GM12878 (cell line): ENCODE measurements at regions not wholly inside any gene's neighbourhood (a gene's known extent, or its start where the extent isn't known, plus 50 kb on each side); places are given as distances from the start of the nearest gene placed in this dataset.

Source experiments
- ATAC-seq: fragments of 200-7000 bp; cut with Tn5 transposase; 3 replicates; pipeline ENCODE4 v1.9.1; 2020; ENCODE audit warnings: mild to moderate bottlenecking, moderate library complexity
- BruUV-seq: library from RNA; stranded (reverse); fragments of 400-500 nt; replicated peaks from 2 replicates; lab custom pipeline; 2021; lab: Mats Ljungman, UMichigan
- CTCF ChIA-PET: fragments of 300-600 bp; sonication (Branson Sonifier 250); formaldehyde crosslinking; extraction: SDS; loops from one replicate; lab custom pipeline; 2021; ENCODE audit warnings: inconsistent platforms; lab: Yijun Ruan, JAX
- POLR2A ChIA-PET: fragments of 350-600 bp; formaldehyde crosslinking; extraction: SDS; loops from one replicate; lab custom pipeline; 2021; ENCODE audit warnings: inconsistent platforms; lab: Charles Lee
- RAD21 ChIA-PET: fragments of 300-600 bp; sonication (Branson Sonifier 250); formaldehyde crosslinking; loops from one replicate; lab custom pipeline; 2023; ENCODE audit warnings: antibody characterized with exemption; ENCODE audit not compliant: unreplicated experiment; lab: Charles Lee
- SMC1A ChIA-PET: fragments of 300-600 bp; sonication (Branson Sonifier 250); formaldehyde crosslinking; loops from one replicate; lab custom pipeline; 2023; ENCODE audit not compliant: unreplicated experiment, uncharacterized antibody; lab: Charles Lee
- DNase-seq: peaks from one replicate; pipeline ENCODE4 v3.0.0-alpha.2; 2011; ENCODE audit warnings: low read depth, low spot score
- FAIRE-seq: peaks from 3 replicates; lab custom pipeline; 2011; peaks lifted over from hg19 to GRCh38; lab: Jason Lieb, UNC
- H2AFZ ChIP-seq: 2 replicates; pipeline ENCODE4 v1.6.0; 2011; ENCODE audit warnings: low read depth, low read length, control low read depth; ENCODE audit not compliant: control insufficient read depth
- H3K27ac ChIP-seq: 2 replicates; pipeline ENCODE4 v1.5.1; 2011; ENCODE audit warnings: control low read depth; ENCODE audit not compliant: control insufficient read depth, insufficient read depth
- H3K27me3 ChIP-seq, 2 experiments: replicated peaks in 1 of 2; 2 replicates each; pipeline versions ENCODE4 v1.6.0 to v1.6.1; 2011; ENCODE audit warnings: low read length in 1 of 2; ENCODE audit not compliant: control insufficient read depth in 2 of 2, insufficient read depth in 2 of 2
- H3K36me3 ChIP-seq, 2 experiments: 2 replicates each; pipeline ENCODE4 v1.5.1; 2011; ENCODE audit warnings: low read length in 1 of 2; ENCODE audit not compliant: control insufficient read depth in 2 of 2, insufficient read depth in 2 of 2
- H3K4me1 ChIP-seq: 2 replicates; pipeline ENCODE4 v1.6.1; 2011; ENCODE audit warnings: mild to moderate bottlenecking, low read length, moderate library complexity, mixed read lengths; ENCODE audit not compliant: control insufficient read depth, insufficient read depth
- H3K4me2 ChIP-seq: 2 replicates; pipeline ENCODE4 v1.6.0; 2011; ENCODE audit warnings: control low read depth; ENCODE audit not compliant: control insufficient read depth, insufficient read depth
- H3K4me3 ChIP-seq: fragments of 200-600 bp; sonication (generic); 2 replicates; pipeline ENCODE4 v1.5.1; 2016
- H3K79me2 ChIP-seq: 2 replicates; pipeline ENCODE4 v1.6.0; 2011; ENCODE audit warnings: low read length; ENCODE audit not compliant: control insufficient read depth, insufficient read depth
- H3K9ac ChIP-seq: 2 replicates; pipeline ENCODE4 v1.8.0; 2011; ENCODE audit warnings: low read length, control low read depth, mixed read lengths; ENCODE audit not compliant: control insufficient read depth, insufficient read depth
- H3K9me3 ChIP-seq: replicated peaks from 3 replicates; pipeline ENCODE4 v1.5.1; 2011; ENCODE audit warnings: mild to moderate bottlenecking, low read length; ENCODE audit not compliant: control insufficient read depth, insufficient read depth
- H4K20me1 ChIP-seq: 2 replicates; pipeline ENCODE4 v1.6.0; 2011; ENCODE audit not compliant: control insufficient read depth, insufficient read depth
- CHD4 ChIP-seq: fragments of 200-600 bp; sonication (generic); IDR thresholded peaks from 2 replicates; pipeline ENCODE4 v1.6.1; 2016; ENCODE audit warnings: mild to moderate bottlenecking
- ESRRA ChIP-seq: IDR thresholded peaks from 2 replicates; pipeline ENCODE4 v1.6.1; 2012; ENCODE audit warnings: mild to moderate bottlenecking, low read length, improper control_type of control experiment
- EZH2 ChIP-seq: IDR thresholded peaks from 2 replicates; pipeline ENCODE4 v1.6.1; 2012; ENCODE audit warnings: low read depth, mild to moderate bottlenecking, control low read depth, inconsistent platforms, low read length, borderline replicate concordance; ENCODE audit not compliant: control insufficient read depth
- MYC ChIP-seq: IDR thresholded peaks from 2 replicates; pipeline ENCODE4 v1.6.1; 2011; ENCODE audit warnings: mild to moderate bottlenecking, low read length, moderate library complexity, inconsistent platforms; ENCODE audit not compliant: insufficient read depth, insufficient replicate concordance, insufficient read length, severe bottlenecking
- NBN ChIP-seq: fragments of 450-650 bp; IDR thresholded peaks from 2 replicates; pipeline ENCODE4 v1.6.1; 2016
- NR2C1 ChIP-seq: fragments of 450-650 bp; IDR thresholded peaks from 2 replicates; pipeline ENCODE4 v1.6.1; 2017; ENCODE audit warnings: antibody characterized with exemption, mild to moderate bottlenecking, moderate library complexity
- POLR2A ChIP-seq: IDR thresholded peaks from 2 replicates; pipeline ENCODE4 v1.6.1; 2011; ENCODE audit warnings: low read depth, mild to moderate bottlenecking, low read length
- RCOR1 ChIP-seq: conservative IDR thresholded peaks from 2 replicates; pipeline ENCODE4 v1.6.1; 2012; ENCODE audit warnings: low read depth, low read length, improper control_type of control experiment
- SP1 ChIP-seq: IDR thresholded peaks from one replicate; pipeline ENCODE4 v1.6.1; 2011; ENCODE audit warnings: low read depth, low read length
- SPI1 ChIP-seq: IDR thresholded peaks from 2 replicates; pipeline ENCODE4 v1.6.1; 2011; ENCODE audit warnings: low read depth, mild to moderate bottlenecking, low read length, moderate library complexity, borderline replicate concordance; ENCODE audit not compliant: insufficient read depth
- SREBF1 ChIP-seq: IDR thresholded peaks from 2 replicates; pipeline ENCODE4 v1.6.1; 2012; ENCODE audit warnings: mild to moderate bottlenecking, low read length
- STAT1 ChIP-seq: fragments of 450-650 bp; conservative IDR thresholded peaks from 2 replicates; pipeline ENCODE4 v1.6.1; 2014; ENCODE audit warnings: antibody characterized with exemption, mild to moderate bottlenecking
- WGBS: methylation state at CpG from one replicate; pipeline ENCODE4 v1.1.6; 2016; ENCODE audit warnings: low lambda C conversion rate; ENCODE audit not compliant: insufficient replicate concordance, insufficient coverage; ENCODE audit errors: missing lambda C conversion rate; 5-methylcytosine and 5-hydroxymethylcytosine counted together
- in situ Hi-C: fragments of 300-500 bp; cut with MboI; formaldehyde crosslinking; loops from 9 replicates; pipeline ENCODE4 v1.14.3; 2018; ENCODE audit warnings: mixed read lengths
- intact Hi-C: fragments of 100-400 bp; cut with micrococcal nuclease; formaldehyde crosslinking; loops from one replicate; pipeline ENCODE4 v1.14.2; 2022; ENCODE audit not compliant: unreplicated experiment
- TF ChIP-seq, protein P1 (sequence below): fragments of 450-650 bp; IDR thresholded peaks from 2 replicates; pipeline ENCODE4 v1.6.1; 2017; ENCODE audit warnings: mild to moderate bottlenecking, moderate library complexity
- TF ChIP-seq, protein P2 (sequence below): fragments of 450-650 bp; IDR thresholded peaks from 2 replicates; pipeline ENCODE4 v1.6.1; 2017; ENCODE audit warnings: mild to moderate bottlenecking
- TF ChIP-seq, protein P3 (sequence below): fragments of 450-650 bp; formaldehyde crosslinking; IDR thresholded peaks from 2 replicates; pipeline ENCODE4 v1.5.0; 2022; ENCODE audit warnings: mild to moderate bottlenecking, missing genetic modification characterization

DNA sequence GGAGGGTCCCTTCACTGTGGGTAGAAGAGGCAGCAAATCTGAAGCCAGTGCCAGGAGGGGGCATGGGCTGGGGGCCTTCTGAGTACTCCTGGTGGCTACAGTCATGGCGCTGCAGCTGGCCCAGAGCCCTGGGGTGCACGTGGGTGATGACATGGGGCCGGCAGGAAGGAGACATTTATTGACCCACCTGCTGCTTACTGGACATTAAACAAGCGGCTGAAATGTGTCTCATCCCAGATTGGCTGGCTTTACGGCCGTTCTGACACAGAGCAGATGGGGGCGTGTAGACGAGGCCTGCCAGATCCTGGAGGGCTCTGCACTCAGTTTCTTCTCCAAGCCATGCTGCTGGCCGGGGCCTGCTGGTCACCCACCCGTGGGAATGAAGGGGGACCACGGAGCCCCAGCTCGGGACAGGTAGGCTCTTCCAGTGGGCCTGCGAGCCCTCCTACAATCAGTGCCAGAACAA lies 906.9 kb downstream of the BRD1 start (continued):
- TF ChIP-seq, protein P1, sequence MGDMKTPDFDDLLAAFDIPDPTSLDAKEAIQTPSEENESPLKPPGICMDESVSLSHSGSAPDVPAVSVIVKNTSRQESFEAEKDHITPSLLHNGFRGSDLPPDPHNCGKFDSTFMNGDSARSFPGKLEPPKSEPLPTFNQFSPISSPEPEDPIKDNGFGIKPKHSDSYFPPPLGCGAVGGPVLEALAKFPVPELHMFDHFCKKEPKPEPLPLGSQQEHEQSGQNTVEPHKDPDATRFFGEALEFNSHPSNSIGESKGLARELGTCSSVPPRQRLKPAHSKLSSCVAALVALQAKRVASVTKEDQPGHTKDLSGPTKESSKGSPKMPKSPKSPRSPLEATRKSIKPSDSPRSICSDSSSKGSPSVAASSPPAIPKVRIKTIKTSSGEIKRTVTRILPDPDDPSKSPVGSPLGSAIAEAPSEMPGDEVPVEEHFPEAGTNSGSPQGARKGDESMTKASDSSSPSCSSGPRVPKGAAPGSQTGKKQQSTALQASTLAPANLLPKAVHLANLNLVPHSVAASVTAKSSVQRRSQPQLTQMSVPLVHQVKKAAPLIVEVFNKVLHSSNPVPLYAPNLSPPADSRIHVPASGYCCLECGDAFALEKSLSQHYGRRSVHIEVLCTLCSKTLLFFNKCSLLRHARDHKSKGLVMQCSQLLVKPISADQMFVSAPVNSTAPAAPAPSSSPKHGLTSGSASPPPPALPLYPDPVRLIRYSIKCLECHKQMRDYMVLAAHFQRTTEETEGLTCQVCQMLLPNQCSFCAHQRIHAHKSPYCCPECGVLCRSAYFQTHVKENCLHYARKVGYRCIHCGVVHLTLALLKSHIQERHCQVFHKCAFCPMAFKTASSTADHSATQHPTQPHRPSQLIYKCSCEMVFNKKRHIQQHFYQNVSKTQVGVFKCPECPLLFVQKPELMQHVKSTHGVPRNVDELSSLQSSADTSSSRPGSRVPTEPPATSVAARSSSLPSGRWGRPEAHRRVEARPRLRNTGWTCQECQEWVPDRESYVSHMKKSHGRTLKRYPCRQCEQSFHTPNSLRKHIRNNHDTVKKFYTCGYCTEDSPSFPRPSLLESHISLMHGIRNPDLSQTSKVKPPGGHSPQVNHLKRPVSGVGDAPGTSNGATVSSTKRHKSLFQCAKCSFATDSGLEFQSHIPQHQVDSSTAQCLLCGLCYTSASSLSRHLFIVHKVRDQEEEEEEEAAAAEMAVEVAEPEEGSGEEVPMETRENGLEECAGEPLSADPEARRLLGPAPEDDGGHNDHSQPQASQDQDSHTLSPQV, result no peak
- TF ChIP-seq NR2C1, result no peak
- TF ChIP-seq SPI1, result no peak
- no peak for TF ChIP-seq NBN
- no peak for TF ChIP-seq STAT1
- no peak for TF ChIP-seq SP1

DNA sequence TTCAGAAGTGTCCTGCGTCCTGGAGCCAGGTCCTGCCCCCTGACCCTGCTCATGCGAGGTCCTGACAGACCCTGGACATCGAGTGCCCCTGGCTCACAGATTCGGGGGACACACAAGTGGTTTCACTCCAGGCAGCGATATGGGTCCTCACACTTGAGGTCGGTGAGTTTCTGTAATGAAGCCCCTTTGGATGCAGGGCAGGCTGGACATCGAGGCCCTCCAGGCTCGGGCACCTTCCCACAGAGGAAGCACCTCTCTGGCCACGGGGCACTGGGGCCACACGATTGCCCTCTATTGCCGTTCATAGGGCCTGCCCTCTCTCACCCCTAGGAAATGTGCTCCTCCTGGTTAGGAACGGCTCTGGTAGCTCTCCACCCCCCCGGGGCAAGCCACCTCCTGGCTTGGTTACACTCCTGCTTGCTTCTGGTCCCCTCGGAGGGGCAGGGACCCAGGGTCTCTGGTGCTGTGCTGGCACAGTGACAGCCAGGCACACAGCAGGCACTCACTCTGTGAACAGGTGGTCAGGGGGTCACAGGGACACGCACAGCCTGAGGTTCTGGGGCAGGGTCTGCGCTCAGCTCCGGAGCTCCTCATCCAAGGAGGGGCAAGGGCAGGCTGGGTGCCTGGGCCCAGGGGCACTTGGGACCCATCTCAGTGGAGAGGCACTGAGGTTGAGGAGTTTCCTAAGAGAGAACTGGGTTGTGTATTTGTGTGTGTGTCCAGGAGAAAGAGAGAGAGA lies 907.7 kb downstream of the BRD1 start:
- DNase-seq (no peak), FAIRE-seq (no peak), ATAC-seq (no peak)
- no peak overlapping the region for H3K4me2 ChIP-seq
- CTCF ChIA-PET, result no interaction called here
- WGBS, result 22% methylated on average over 17 of the region's 17 CpGs
- no peaks in the 10 kb centered on the region; the same call in 2 of the 3 replicates for H3K9me3 ChIP-seq
- in situ Hi-C loops, result no loop called here
- H2AFZ ChIP-seq, result no peak overlapping the region
- H4K20me1 ChIP-seq, result no peaks in the 10 kb centered on the region
- no peak overlapping the region for H3K27ac ChIP-seq
- no TSS peak for BruUV-seq
- H3K9ac ChIP-seq, result no peak overlapping the region
- no peak overlapping the region for H3K4me3 ChIP-seq
- H3K27me3 ChIP-seq, result no peaks in the 10 kb centered on the region
- H3K4me1 ChIP-seq, result no peaks in the 10 kb centered on the region
- H3K36me3 ChIP-seq, result no peaks in the 10 kb centered on the region
- SMC1A ChIA-PET, result no interaction called here
- POLR2A ChIA-PET, result no interaction called here
- RAD21 ChIA-PET, result no interaction called here
- intact Hi-C loops, result no loop called here
- H3K79me2 ChIP-seq, result no peaks in the 10 kb centered on the region
- no peak for TF ChIP-seq ESRRA
- TF ChIP-seq, protein P2, sequence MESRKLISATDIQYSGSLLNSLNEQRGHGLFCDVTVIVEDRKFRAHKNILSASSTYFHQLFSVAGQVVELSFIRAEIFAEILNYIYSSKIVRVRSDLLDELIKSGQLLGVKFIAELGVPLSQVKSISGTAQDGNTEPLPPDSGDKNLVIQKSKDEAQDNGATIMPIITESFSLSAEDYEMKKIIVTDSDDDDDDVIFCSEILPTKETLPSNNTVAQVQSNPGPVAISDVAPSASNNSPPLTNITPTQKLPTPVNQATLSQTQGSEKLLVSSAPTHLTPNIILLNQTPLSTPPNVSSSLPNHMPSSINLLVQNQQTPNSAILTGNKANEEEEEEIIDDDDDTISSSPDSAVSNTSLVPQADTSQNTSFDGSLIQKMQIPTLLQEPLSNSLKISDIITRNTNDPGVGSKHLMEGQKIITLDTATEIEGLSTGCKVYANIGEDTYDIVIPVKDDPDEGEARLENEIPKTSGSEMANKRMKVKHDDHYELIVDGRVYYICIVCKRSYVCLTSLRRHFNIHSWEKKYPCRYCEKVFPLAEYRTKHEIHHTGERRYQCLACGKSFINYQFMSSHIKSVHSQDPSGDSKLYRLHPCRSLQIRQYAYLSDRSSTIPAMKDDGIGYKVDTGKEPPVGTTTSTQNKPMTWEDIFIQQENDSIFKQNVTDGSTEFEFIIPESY, result no peak
- no peak for TF ChIP-seq SREBF1
- TF ChIP-seq, protein P3, sequence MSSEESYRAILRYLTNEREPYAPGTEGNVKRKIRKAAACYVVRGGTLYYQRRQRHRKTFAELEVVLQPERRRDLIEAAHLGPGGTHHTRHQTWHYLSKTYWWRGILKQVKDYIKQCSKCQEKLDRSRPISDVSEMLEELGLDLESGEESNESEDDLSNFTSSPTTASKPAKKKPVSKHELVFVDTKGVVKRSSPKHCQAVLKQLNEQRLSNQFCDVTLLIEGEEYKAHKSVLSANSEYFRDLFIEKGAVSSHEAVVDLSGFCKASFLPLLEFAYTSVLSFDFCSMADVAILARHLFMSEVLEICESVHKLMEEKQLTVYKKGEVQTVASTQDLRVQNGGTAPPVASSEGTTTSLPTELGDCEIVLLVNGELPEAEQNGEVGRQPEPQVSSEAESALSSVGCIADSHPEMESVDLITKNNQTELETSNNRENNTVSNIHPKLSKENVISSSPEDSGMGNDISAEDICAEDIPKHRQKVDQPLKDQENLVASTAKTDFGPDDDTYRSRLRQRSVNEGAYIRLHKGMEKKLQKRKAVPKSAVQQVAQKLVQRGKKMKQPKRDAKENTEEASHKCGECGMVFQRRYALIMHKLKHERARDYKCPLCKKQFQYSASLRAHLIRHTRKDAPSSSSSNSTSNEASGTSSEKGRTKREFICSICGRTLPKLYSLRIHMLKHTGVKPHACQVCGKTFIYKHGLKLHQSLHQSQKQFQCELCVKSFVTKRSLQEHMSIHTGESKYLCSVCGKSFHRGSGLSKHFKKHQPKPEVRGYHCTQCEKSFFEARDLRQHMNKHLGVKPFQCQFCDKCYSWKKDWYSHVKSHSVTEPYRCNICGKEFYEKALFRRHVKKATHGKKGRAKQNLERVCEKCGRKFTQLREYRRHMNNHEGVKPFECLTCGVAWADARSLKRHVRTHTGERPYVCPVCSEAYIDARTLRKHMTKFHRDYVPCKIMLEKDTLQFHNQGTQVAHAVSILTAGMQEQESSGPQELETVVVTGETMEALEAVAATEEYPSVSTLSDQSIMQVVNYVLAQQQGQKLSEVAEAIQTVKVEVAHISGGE, result no peak
- no peak for TF ChIP-seq POLR2A
- no peak for TF ChIP-seq EZH2
- TF ChIP-seq RCOR1, result no peak
- no peak for TF ChIP-seq CHD4
- no peak for TF ChIP-seq MYC
